OCI-LY7 (cell line): ENCODE measurements at regions not wholly inside any gene's neighbourhood (a gene's known extent, or its start where the extent isn't known, plus 50 kb on each side); places are given as distances from the start of the nearest gene placed in this dataset.

Experiments used
- EZH2phosphoT487 ChIP-seq: fragments of 200-600 bp; sonication (generic); IDR thresholded peaks from 2 replicates; pipeline ENCODE4 v1.6.1; 2018; ENCODE audit warnings: low read depth, borderline replicate concordance, mild to moderate bottlenecking, mixed run types, antibody characterized with exemption, low read length, moderate library complexity, mixed read lengths
- TF ChIP-seq, protein P1 (sequence below): fragments of 200-600 bp; sonication (generic); conservative IDR thresholded peaks from 2 replicates; pipeline ENCODE4 v1.5.1; 2014; ENCODE audit warnings: mild to moderate bottlenecking, antibody characterized with exemption, low read length, moderate library complexity, mixed read lengths

- TF ChIP-seq, protein P1, sequence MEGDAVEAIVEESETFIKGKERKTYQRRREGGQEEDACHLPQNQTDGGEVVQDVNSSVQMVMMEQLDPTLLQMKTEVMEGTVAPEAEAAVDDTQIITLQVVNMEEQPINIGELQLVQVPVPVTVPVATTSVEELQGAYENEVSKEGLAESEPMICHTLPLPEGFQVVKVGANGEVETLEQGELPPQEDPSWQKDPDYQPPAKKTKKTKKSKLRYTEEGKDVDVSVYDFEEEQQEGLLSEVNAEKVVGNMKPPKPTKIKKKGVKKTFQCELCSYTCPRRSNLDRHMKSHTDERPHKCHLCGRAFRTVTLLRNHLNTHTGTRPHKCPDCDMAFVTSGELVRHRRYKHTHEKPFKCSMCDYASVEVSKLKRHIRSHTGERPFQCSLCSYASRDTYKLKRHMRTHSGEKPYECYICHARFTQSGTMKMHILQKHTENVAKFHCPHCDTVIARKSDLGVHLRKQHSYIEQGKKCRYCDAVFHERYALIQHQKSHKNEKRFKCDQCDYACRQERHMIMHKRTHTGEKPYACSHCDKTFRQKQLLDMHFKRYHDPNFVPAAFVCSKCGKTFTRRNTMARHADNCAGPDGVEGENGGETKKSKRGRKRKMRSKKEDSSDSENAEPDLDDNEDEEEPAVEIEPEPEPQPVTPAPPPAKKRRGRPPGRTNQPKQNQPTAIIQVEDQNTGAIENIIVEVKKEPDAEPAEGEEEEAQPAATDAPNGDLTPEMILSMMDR: no peak
- TF ChIP-seq EZH2phosphoT487: no peak
Observed at GRCh38 chr12:28996688-28997087, 152.4 kb upstream of the FAR2 start.
